OCI-LY1 (cell line): ENCODE measurements at regions not wholly inside any gene's neighbourhood (a gene's known extent, or its start where the extent isn't known, plus 50 kb on each side); places are given as distances from the start of the nearest gene placed in this dataset.

Source experiments
- CTCF ChIP-seq: fragments of 200-600 bp; sonication (generic), shearing (Covaris generic); IDR thresholded peaks from 2 replicates; pipeline ENCODE4 v1.5.1; 2017; ENCODE audit warnings: mild to moderate bottlenecking, antibody characterized with exemption, low read length, moderate library complexity, mixed read lengths
- EZH2 ChIP-seq: fragments of 200-600 bp; sonication (generic), shearing (Covaris generic); IDR thresholded peaks from 2 replicates; pipeline ENCODE4 v1.8.0; 2017; ENCODE audit warnings: borderline replicate concordance, mixed run types, mild to moderate bottlenecking, antibody characterized with exemption, low read length, moderate library complexity, mixed read lengths

- TF ChIP-seq CTCF (no peak), EZH2 (no peak)
Measured at GRCh38 chr17:69945698-69946185, 129.3 kb upstream of the KCNJ16 start.
